Colon (tissue), 2 donors: ENCODE measurements at regions not wholly inside any gene's neighbourhood (a gene's known extent, or its start where the extent isn't known, plus 50 kb on each side); places are given as distances from the start of the nearest gene placed in this dataset.

Source experiments
- FAIRE-seq: peaks from 2 replicates; lab custom pipeline; 2012; peaks lifted over from hg19 to GRCh38; lab: Jason Lieb, UNC
- donor health status: control.
- donor health status: control.

- no peak for FAIRE-seq
These were observed 319.8 kb upstream of the UMPS start for GRCh38 chr3:124410471-124410870.

GRCh38 chr3:124411728-124412127 is 318.5 kb upstream of the UMPS start:
- no peak for FAIRE-seq

- no peak for FAIRE-seq
These were observed 317.6 kb upstream of the UMPS start for GRCh38 chr3:124412644-124413043.

- FAIRE-seq = no peak
These were observed 316.9 kb upstream of the UMPS start for GRCh38 chr3:124413393-124413792.

GRCh38 chr3:124413989-124414598 is 316.2 kb upstream of the UMPS start:
- FAIRE-seq = no peak

- no peak for FAIRE-seq
These were observed 314.7 kb upstream of the UMPS start for GRCh38 chr3:124415446-124415960.

- FAIRE-seq = no peak
These were observed 310.9 kb upstream of the UMPS start for GRCh38 chr3:124419303-124419702.

GRCh38 chr3:124420392-124420791 is 309.9 kb upstream of the UMPS start:
- FAIRE-seq = no peak

- no peak for FAIRE-seq
These were observed 307.4 kb upstream of the UMPS start for GRCh38 chr3:124422805-124423204.

GRCh38 chr3:124424396-124424795 is 305.9 kb upstream of the UMPS start:
- FAIRE-seq = no peak

GRCh38 chr3:124425972-124426371 is 304.3 kb upstream of the UMPS start:
- FAIRE-seq = no peak

GRCh38 chr3:124428372-124429128 is 301.7 kb upstream of the UMPS start:
- no peak for FAIRE-seq

- no peak for FAIRE-seq
These were observed 301.0 kb upstream of the UMPS start for GRCh38 chr3:124429129-124429815.

- no peak for FAIRE-seq
These were observed 298.8 kb upstream of the UMPS start for GRCh38 chr3:124431331-124431994.

GRCh38 chr3:124434176-124434575 is 296.1 kb upstream of the UMPS start:
- no peak for FAIRE-seq

GRCh38 chr3:124435467-124435866 is 294.8 kb upstream of the UMPS start:
- no peak for FAIRE-seq

GRCh38 chr3:124438813-124439212 is 291.4 kb upstream of the UMPS start:
- no peak for FAIRE-seq

- no peak for FAIRE-seq
These were observed 290.6 kb upstream of the UMPS start for GRCh38 chr3:124439603-124440002.

GRCh38 chr3:124441766-124442165 is 288.5 kb upstream of the UMPS start:
- FAIRE-seq = no peak

GRCh38 chr3:124442463-124442862 is 287.8 kb upstream of the UMPS start:
- FAIRE-seq = no peak

- no peak for FAIRE-seq
These were observed 286.8 kb upstream of the UMPS start for GRCh38 chr3:124443446-124443845.

- FAIRE-seq = no peak
These were observed 286.2 kb upstream of the UMPS start for GRCh38 chr3:124444075-124444474.

GRCh38 chr3:124444896-124445295 is 285.4 kb upstream of the UMPS start:
- FAIRE-seq = no peak
